Urinary bladder (tissue), 3 donors: ENCODE measurements at regions not wholly inside any gene's neighbourhood (a gene's known extent, or its start where the extent isn't known, plus 50 kb on each side); places are given as distances from the start of the nearest gene placed in this dataset.

Experiments used
- DNase-seq: peaks from one replicate; pipeline ENCODE4 v3.0.0-alpha.2; 2015; ENCODE audit errors: extremely low spot score
- H3K27ac ChIP-seq: one replicate; pipeline ENCODE4 v1.5.1; 2013; ENCODE audit warnings: low read depth, mild to moderate bottlenecking, moderate library complexity
- H3K36me3 ChIP-seq: one replicate; pipeline ENCODE4 v1.6.1; 2013; ENCODE audit warnings: mild to moderate bottlenecking, moderate library complexity; ENCODE audit not compliant: insufficient read depth
- H3K4me1 ChIP-seq: one replicate; pipeline ENCODE4 v1.6.1; 2013; ENCODE audit warnings: mild to moderate bottlenecking, moderate library complexity; ENCODE audit not compliant: insufficient read depth
- H3K4me3 ChIP-seq: one replicate; pipeline ENCODE4 v1.5.1; 2013; ENCODE audit warnings: low read depth, low read length
- WGBS: extraction: QIAGEN DNeasy Blood & Tissue Kit; methylation state at CpG from one replicate; pipeline ENCODE4 v1.1.7; 2013; 5-methylcytosine and 5-hydroxymethylcytosine counted together
- donor health status: healthy with polysubstance abuse.
- donor health status: healthy.

DNA sequence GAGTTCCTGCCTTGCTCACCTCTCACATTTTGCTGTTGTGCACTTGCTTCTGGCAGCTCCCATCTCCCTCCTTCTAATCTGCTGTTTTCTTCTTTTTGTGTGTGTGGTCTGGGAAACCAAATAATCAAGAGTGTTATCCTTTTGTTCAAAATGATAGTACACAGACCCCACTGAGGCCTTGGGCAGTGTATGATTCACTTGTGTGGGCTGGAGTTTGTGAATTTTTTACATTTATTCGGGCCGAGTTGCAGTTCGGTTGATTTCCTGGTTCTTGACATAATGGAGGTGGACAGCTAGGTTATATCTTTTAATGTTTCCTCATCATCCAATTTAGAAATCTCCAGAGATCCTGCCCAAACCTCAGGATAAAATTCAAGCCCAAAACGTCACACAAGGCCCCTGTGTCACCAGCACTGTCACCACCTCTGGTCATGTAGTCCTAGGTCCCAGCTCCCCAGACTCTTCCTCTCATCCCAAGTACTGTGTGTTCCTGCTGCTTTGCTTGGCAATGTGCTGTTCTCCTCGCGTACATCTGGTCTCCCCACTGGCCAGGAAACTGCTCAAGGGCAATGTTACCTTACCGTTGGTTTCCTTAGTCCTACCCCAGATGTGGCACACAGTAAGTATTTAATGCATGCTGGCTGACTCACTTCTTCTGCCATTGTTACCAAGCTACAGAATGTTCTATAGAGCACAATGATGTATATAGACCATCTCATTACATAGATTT, 55.7 kb upstream of the PHACTR2 start:
- Histone ChIP-seq H3K27ac (no peak overlapping the region), H3K4me1 (no peaks in the 10 kb centered on the region), H3K36me3 (no peaks in the 10 kb centered on the region), H3K4me3 (no peak overlapping the region)
- no peak for DNase-seq
- WGBS, result 84% methylated on average over 7 of the region's 7 CpGs

DNA sequence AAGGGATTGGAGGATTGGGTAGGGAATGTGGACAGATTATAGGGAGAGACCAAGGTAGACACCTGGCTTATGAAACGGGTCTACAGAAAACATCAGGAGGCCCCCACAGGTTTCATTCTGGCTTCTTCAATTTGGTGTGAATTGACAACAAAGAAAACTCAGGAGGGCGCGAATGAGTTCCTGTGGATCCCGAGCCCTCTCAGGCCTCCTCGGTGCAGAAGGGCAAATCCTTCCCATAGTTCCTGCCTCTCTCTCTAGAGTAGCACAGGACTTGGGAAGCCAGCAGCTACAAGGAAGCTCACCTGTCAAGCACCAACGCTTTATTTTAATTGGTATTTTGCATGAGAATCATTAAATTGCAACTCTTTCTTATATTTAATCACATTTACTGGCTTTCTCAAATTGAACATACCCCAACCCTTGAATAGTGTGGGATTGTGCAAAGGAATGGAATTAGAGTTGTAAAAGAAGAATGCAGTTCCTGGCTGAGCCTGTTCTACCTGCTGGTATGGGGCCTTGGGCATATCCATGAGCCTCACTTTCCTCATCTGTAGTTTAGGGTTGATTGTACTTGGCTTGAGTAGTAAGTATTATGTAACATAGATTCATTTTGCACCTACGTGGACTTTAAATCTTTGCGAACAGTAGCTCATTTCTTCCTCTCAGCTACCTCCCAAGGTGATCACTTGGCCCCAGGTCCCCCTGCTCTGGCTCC, 56.4 kb upstream of the PHACTR2 start:
- 95% methylated on average over 8 of the region's 8 CpGs for WGBS
- Histone ChIP-seq H3K27ac (no peak overlapping the region), H3K4me1 (no peaks in the 10 kb centered on the region), H3K4me3 (no peak overlapping the region), H3K36me3 (no peaks in the 10 kb centered on the region)
- no peak for DNase-seq

DNA sequence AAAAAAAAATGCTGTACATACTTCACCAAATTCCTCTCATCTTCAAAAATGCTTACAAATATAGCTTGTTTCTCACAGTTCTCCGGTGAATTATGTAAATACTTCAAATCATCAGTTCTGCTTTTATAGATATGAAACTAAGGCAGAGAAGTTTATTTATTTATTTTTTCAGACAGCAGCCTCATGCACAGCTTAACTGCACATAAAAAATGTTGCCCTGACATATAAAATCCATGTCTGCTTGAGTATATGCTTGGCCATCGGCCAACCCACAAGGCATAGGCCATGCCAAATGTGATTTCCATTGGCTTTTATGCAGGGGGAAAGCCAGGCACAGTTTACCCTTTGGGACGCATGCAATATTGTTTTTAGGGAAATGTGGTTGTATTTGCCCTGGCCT, 57.3 kb upstream of the PHACTR2 start:
- H3K4me3 ChIP-seq, result no peak overlapping the region
- WGBS, result 41% methylated on average over 3 of the region's 3 CpGs
- no peak overlapping the region for H3K27ac ChIP-seq

DNA sequence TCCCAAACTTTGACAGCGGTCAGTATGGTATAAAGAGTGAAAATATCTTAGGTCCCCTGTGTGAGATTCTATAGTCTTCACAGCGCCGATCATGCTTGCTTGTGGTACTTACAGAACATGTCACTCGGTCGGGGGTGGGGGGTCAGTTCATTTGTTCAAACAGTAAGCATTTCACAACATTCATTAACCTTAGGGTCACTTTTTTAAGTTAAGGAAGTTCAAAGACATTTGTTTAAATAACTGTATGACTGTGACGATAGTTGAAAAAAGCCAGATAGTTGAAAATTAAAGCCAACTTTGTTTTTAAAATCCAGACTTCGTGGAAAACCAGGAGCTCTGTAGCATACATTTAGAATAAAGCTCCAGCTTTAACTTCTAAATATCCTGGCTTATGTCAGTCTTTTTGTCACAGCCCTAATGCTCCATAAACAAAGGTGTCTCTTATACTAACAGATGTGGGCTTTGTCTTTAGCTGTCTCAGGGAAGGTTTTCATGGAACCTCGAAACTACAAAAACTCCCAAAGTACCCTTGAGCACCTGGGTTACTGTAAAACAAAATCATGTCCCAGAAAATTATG, 57.9 kb upstream of the PHACTR2 start:
- no peak for DNase-seq
- WGBS, result 67% methylated on average over 8 of the region's 8 CpGs
- Histone ChIP-seq H3K27ac (no peak overlapping the region), H3K4me3 (no peak overlapping the region), H3K4me1 (no peaks in the 10 kb centered on the region), H3K36me3 (no peaks in the 10 kb centered on the region)

More for the DNA sequence above, 57.3 kb upstream of the PHACTR2 start:
- DNase-seq, result no peak
- Histone ChIP-seq H3K4me1 (no peaks in the 10 kb centered on the region), H3K36me3 (no peaks in the 10 kb centered on the region)

DNA sequence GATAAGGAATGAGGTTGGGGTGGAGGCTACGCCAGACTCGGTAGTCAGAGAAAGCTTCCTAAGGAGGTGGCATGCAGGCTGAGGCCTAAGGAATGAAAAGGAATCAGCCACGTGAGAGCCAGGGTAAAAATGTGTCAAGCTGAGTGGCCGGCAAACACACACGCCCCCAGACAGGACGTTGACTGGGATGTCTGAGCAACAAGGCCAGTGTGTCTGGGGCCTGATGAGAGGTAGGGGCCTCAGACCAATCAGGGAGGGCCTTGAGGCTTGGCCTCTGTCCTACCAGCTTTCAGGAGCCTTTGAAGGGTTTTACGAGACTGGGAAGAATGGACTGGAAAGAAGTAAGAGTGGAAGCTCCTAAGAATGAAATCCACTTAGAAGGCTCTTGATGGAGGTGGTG, 61.0 kb upstream of the PHACTR2 start:
- Histone ChIP-seq H3K4me3 (no peak overlapping the region), H3K27ac (no peak overlapping the region), H3K4me1 (no peaks in the 10 kb centered on the region), H3K36me3 (no peaks in the 10 kb centered on the region)
- 83% methylated on average over 7 of the region's 7 CpGs for WGBS
- no peak for DNase-seq

DNA sequence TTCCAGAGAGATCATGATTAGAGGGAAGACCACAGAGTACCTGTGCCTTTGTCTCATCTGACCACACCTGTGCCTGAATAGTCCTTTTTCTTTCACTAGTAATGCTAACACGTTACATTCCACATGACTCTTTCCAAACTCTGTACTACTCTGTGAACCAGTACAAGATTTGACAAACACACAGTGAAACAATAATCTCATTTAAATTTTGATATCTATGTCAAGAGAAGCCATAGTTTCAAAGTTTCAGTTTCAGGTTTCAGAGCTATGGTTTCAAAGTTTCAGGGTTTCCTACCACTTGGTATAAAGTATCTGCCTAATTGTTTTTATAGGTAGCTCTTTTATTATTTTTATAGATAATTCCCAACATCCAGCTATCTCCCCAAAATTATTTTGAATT, 62.0 kb upstream of the PHACTR2 start:
- no peak for DNase-seq

DNA sequence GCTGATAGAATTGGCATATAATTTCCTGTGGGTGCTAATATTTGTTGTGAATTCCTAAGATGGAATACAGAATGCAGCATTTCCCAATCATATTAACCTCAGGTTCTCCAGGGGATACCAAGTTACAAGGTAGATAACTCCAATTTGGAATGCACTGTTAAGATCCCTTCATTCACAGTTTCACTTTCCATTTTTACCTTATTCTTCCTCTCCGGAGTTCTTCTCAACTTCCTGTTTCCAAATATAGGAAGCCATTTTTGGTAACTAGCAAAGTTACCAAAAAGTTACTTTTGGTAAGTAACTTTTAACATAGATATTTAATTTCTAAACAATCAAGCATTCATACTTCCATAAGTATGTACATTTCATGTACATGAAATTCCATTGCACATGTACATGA, 63.5 kb upstream of the PHACTR2 start:
- H3K4me3 ChIP-seq, result no peak overlapping the region
- WGBS, result 65% methylated on average over 1 of the region's 1 CpG
- H3K4me1 ChIP-seq, result no peaks in the 10 kb centered on the region
- no peaks in the 10 kb centered on the region for H3K36me3 ChIP-seq
- DNase-seq, result no peak
- no peak overlapping the region for H3K27ac ChIP-seq

More for the DNA sequence above, 62.0 kb upstream of the PHACTR2 start:
- H3K27ac ChIP-seq, result no peak overlapping the region
- H3K4me3 ChIP-seq, result no peak overlapping the region
- WGBS, result 98% methylated on average over 1 of the region's 1 CpG
- H3K36me3 ChIP-seq, result no peaks in the 10 kb centered on the region
- H3K4me1 ChIP-seq, result no peaks in the 10 kb centered on the region

DNA sequence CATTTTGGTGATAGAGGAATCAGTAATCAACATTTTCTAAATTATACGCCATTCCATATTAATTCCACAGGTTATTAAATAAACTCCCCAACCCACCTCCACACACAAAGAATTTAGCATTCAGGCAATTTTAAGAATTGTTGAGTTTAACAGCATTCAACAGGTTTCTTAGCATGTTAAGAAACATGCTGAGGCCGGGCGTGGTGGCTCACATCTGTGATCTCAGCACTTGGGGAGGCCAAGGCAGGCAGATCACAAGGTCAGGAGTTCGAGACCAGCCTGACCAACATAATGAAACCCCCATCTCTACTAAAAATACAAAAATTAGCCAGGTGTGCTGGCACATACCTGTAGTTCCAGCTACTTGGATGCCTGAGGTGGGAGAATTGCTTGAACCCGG, 64.0 kb upstream of the PHACTR2 start:
- 99% methylated on average over 5 of the region's 5 CpGs for WGBS
- DNase-seq, result no peak

DNA sequence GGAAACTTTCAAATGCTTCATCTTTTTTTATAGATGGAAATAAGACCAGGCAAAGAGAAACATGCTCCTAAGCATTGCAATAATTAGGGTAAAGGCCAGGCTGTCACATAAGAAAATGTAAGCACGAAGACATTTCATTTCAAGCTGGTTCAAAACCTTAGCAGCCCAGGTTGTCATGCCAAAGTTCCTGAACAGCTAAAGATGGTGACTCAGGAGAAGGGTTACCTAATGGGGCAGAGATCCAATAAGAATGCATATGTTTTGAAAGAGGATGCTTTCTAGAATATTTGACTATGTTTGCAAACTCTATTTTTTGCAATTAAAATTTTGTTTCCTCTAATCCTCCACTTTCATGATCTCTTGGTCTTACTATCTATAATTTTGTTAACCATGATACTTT, 65.6 kb upstream of the PHACTR2 start:
- 96% methylated on average over 1 of the region's 1 CpG for WGBS
- no peak for DNase-seq
- no peaks in the 10 kb centered on the region for H3K4me1 ChIP-seq
- H3K4me3 ChIP-seq, result no peak overlapping the region
- no peaks in the 10 kb centered on the region for H3K36me3 ChIP-seq
- H3K27ac ChIP-seq, result no peak overlapping the region

More for the DNA sequence above, 64.0 kb upstream of the PHACTR2 start:
- Histone ChIP-seq H3K36me3 (no peaks in the 10 kb centered on the region), H3K4me3 (no peak overlapping the region), H3K4me1 (no peaks in the 10 kb centered on the region), H3K27ac (no peak overlapping the region)

DNA sequence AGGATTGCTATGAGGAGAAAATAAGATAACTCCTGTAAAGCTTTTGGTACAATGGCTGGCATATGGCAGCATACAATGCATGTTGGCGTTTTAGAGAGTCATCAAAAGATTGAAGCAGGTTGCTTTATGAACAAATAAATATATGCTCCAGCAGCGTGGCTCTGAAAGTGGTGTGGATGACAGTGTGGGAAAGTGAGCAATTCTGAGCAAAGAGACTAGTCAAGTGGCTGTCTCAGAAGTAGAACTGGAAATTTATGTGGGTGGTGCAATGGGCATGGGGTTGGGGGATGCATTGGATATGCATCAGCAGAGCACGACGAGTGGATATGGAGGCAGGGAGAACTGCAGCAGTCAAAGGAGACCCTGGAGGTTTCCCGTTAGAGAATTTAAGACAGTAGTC, 66.2 kb upstream of the PHACTR2 start:
- DNase-seq, result no peak
- WGBS, result 96% methylated on average over 5 of the region's 5 CpGs
- Histone ChIP-seq H3K4me1 (no peaks in the 10 kb centered on the region), H3K27ac (no peak overlapping the region), H3K36me3 (no peaks in the 10 kb centered on the region), H3K4me3 (no peak overlapping the region)

DNA sequence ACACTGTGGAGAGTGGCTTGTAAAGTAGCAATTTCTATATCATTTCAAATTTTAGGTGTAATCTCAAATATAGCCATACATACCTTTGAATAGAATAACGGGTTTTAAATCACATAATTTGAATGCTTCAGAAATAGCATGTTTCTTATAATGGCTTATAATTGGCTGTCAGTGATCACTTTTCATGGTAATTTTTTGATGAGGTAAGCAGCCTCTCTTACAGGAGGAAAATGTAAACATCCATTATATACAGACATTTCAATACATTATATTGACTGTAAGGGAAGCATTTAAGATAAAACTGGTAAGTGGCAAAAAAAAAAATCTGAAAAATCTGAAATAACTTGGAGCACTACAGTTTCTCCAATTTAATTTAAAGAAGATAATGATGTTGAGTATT, 67.8 kb upstream of the PHACTR2 start:
- Histone ChIP-seq H3K27ac (no peak overlapping the region), H3K4me3 (no peak overlapping the region), H3K36me3 (no peaks in the 10 kb centered on the region), H3K4me1 (no peaks in the 10 kb centered on the region)
- 95% methylated on average over 1 of the region's 1 CpG for WGBS
- no peak for DNase-seq

DNA sequence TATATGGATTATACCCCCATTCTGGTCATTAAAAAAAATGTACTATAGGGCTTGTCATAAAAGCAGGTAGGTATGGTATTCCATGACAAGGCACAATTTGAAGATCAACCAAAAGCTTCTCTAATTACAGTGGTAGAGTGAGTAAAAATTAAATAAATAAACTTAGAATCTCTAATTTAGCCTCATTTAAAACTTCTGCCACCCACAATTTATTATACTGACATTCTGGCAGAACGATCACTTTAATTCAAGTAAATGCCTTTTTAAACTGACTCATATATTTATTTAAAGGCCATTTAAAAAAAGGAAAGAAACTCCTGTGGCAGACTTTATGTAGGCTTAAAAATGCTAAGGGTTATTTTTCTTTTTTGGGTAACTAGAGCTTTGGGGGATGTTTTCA, 68.3 kb upstream of the PHACTR2 start:
- Histone ChIP-seq H3K27ac (no peak overlapping the region), H3K4me1 (no peaks in the 10 kb centered on the region), H3K36me3 (no peaks in the 10 kb centered on the region), H3K4me3 (no peak overlapping the region)
- WGBS, result 68% methylated on average over 1 of the region's 1 CpG
- DNase-seq, result no peak

DNA sequence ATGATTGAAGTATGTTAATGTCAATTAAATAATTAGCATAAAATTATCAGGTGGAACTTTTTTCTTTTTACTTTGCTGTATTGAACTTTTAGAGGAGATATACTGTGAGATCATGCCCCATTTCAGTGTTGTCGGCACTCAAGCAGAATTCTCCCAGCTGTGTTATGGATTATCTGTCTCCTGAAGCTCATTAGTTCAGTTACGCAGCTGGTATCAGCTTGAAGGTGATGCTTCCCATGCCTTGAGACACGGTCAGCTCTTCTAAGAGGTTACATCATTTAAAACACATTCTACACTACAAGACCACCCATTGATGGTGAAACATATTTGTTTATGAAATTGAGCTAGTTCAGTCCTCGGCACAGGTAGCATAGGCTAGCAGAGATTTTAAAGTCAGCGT, 68.9 kb upstream of the PHACTR2 start:
- WGBS, result 95% methylated on average over 5 of the region's 5 CpGs
- Histone ChIP-seq H3K36me3 (no peaks in the 10 kb centered on the region), H3K4me3 (no peak overlapping the region), H3K4me1 (no peaks in the 10 kb centered on the region), H3K27ac (no peak overlapping the region)
- no peak for DNase-seq

DNA sequence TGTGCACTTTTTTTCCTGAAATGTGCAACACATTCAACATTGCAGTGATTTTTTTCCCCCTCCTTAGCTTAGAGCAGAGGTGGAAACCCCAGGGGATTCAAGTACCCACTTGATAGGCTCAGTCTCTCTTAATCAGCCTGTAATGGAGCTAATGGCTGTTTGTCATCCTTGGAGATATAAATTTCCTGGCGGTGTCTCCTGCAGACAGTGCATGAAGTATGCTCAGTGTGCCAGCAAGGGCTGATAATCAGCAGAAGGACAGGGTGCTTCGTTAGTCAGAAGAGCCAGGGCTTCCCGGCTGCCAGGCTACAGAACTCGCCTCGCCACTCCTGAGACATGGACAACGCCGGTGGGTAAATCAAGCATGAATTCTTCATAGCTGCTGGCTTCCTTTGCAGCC, 69.8 kb upstream of the PHACTR2 start:
- DNase-seq, result no peak
- H3K27ac ChIP-seq, result no peak overlapping the region
- no peaks in the 10 kb centered on the region for H3K4me1 ChIP-seq
- WGBS, result 67% methylated on average over 7 of the region's 7 CpGs
- H3K4me3 ChIP-seq, result no peak overlapping the region
- no peaks in the 10 kb centered on the region for H3K36me3 ChIP-seq
